GM18861 (cell line): ENCODE measurements at regions not wholly inside any gene's neighbourhood (a gene's known extent, or its start where the extent isn't known, plus 50 kb on each side); places are given as distances from the start of the nearest gene placed in this dataset.

Source experiments
- ATAC-seq: cut with Tn5 transposase; IDR thresholded peaks from one replicate; pipeline ENCODE4 v1.9.1; 2021; ENCODE audit not compliant: unreplicated experiment

DNA sequence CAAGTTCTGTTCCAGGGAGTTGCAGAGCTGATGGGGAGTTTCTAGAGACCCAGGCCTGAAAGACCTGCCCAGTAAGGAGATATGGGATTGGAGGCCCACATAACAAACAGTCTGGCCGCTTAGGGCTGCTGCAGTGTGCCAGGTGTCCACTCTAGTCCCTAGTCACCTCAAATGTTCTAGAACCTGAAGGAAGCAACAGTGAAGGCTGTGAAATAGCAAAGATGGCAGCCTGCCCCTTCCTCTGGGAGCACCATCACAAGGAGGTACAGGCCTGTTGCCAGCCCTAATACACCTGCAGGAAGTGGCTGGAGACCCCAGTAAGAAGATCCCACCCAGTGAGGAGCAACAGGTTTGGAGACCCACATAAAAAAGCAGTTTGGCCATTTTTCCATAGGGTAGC, 783.8 kb upstream of the EDIL3 start:
- ATAC-seq, result no peak

DNA sequence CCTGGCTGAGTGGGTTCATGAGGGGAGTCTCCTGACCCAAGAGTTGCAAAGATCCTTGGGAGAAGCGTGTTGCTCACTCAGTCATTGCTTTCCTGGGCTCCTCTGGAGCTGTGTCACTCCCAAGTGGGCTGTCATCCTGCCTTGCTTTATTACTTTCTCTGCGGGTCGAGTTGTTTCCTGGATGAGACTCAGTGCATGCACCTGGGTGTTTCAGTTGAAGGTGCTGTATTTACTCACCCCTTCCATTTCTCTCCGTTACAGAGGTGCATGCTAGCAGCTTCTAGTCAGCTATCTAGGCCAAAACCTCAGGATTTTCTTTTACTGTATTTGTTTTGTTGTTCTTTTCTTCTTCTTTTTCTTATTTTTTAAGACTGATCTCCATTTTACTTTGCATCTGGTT, 785.5 kb upstream of the EDIL3 start:
- no peak for ATAC-seq

DNA sequence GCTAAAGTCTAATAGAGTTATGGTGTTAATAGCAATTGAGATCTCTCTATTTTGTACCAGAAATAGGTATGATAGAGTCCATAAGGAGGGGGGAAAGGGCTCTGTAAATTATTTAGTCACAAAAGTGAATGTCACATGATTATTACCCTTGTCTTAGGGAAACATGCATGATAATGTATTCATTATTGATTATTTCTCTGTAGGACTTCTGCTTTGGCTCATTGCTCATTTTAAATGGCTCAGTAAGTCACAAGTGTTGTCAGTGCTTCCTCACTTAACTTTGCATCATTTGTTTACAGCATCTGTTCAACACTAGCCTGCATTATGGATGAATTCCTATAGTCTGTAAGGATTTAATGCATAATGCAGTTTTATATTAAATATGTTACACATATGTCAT, 788.8 kb upstream of the EDIL3 start:
- no peak for ATAC-seq

DNA sequence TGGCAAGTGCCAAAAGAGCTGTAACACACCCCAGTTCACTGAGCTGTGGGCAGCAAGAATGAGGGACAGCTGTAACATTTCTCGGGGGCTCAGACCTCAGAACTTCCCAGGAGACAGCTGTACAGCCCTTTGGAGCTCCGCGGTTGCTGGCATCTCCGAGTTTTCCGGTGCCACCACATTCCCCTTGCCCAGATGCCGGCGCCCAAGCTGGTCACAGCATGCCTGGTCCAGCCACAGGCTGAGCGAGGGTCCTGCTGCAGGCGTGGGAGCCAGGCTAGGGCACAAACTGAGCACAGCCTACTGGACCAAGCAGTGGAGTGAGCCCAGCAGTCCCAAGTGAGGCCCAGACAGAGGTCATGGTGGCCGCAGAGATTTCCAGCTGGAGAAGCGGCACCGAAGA, 797.7 kb upstream of the EDIL3 start:
- ATAC-seq, result no peak

DNA sequence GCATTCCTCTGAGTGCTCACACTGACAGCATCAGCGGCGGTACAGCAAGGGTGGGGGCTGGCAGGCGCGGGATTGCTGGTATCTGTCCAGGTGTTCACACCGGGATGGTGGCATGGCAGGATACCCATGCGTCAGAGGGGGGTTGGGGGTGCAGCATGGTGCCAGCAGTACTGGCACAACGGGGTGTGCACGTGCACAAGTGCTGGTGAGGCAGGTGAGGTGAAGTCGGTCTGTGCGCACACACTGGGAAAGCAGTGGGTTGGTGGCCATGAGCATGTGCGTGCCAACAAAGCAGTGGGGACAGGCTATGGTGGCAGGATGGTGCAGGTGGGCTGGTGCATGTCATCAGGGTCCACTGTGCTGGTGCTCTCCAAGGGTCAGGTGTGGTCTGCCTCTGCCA, 819.6 kb upstream of the EDIL3 start:
- no peak for ATAC-seq

DNA sequence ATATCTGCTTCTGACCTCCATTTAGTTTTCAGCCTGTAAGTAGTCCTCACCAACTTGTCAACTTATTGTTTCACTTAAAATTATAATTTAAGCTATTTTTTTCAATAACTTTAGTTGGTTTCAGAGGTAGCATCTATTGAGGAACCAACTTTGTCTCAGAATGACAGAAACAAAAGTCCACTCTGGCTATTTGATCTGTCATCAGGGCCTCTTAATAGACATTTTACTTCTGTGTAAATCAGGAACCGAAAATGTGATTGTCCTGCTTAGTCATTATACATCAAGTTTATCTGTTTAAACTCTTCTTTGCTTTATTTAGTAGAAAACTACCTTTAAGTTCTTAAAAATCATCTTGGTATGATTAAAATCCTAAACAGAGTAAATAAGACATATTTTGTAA, 820.8 kb upstream of the EDIL3 start:
- no peak for ATAC-seq

DNA sequence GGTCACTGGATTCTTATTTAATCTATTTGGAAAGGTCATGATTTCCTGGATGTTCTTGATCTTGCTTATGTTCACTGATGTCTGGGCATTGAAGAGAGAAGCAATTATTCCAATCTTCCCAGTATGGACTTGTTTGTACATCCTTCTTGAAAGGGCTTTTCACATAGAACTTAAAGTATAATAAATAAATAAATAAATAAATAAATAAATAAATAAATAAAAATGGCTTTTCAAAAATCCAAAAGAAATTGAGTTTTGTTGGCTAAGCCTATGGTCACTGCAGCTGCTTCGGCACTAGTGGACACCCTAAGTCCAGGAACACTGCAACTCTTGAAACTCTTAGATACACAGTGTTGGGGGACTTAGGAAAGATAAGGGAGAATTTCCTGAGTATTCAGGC, 840.7 kb upstream of the EDIL3 start:
- no peak for ATAC-seq

DNA sequence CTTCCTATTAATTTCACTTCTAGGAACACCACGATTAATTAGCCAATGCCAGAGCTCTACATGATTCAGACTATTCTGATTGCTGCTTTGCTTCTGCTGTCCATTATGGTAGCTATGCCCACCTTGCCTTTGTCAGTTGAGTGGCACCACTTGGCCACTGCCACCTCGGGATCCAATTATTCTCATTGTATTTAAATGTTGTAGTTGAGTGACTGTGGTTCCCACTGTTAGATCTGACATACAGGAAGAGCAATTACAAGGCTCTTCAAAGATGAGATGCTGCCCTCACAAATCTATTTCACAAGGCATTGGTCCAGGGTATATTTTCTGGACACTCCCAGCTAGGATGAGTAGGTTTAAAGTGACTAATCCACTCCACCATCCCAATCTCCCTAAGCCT, 864.5 kb upstream of the EDIL3 start:
- ATAC-seq, result no peak

DNA sequence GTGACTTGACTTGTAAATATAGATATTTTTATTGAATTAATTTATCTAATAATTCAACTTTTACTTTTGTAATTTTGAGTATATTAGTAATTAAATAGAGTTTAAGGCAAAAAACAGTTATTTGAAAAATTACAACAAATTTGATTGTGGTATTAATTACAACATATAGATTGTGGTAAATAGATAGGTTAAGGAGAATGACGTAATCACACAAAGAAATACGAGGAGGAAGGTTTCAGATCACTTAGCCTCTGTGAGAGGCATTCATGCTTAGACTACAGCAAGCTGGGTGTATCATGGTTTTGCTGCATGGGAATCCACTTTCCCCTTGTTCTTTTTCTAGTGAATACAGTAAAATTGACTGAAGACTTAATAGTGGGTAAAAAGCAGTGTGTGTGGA, 878.4 kb upstream of the EDIL3 start:
- ATAC-seq, result no peak

DNA sequence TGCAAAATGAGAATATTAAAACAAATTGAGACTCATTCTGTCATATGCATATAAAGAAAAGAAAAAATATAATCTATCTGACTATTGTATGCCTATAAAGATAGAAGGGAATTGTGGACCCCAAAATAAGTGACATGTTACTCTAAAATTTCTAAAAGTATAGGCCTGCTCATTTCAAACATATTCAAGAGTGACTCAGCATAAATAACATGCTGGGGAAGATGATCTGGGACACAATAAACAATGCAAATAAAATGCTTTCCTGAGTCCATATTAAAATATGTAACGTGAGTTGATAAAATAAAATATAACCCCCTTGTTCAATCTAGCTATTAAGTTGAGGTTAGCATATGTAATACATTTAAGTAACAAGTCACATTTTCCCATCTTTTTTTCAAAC, 882.0 kb upstream of the EDIL3 start:
- ATAC-seq, result no peak

DNA sequence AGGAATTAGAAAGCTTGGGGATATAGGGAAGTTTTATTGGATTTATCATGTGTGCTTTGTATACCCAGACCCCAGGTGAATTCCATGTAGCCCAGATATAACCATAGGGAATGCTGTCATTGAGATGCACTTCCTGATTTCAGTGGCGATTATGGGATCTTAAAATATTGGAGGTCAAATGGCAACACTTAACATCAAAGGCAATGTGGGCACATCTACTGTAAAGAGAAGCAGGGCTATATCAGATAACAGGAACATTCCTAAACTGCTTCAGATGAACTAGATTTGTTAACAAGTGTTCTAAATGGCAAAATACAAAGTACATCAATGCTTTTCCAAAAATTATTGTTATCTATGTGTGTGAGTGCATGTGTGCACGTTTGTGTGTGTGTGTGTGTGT, 883.5 kb upstream of the EDIL3 start:
- no peak for ATAC-seq

DNA sequence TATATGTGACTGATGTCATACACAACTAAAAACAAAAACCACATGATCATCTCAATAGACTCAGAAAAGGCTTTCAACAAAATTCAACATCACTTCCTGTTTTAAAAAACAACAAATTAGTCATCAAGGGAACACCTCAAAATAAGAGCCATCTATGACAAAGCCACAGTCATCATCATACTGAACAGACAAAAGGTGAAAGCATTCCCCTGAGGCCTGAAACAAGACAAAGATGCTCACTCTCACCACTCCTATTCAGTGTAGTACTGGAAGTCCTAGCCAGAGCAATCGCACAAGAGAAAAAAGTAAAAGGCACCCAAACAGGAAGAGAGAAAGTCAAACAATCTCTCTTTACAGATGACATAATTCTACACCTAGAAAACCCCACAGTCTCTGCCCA, 893.5 kb upstream of the EDIL3 start:
- peak; percentile 71 for ATAC-seq

DNA sequence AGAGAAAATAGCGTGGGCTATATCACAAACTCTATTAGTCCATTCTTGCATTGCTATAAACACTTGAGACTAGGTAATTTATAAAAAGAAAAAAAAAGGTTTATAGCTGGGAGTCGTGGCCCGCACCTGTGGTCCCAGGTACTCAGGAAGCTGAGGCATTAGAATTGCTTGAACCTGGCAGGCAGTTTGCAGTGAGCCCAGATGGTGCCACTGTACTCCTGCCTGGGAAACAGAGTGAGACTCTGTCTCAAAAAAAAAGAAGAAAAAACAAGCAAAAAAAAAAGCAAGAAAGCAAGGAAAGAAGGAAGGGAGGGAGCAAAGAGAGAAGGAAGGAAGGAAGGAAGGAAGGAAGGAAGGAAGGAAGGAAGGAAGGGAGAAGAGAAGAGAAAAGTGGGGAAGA, 904.2 kb upstream of the EDIL3 start:
- no peak for ATAC-seq

DNA sequence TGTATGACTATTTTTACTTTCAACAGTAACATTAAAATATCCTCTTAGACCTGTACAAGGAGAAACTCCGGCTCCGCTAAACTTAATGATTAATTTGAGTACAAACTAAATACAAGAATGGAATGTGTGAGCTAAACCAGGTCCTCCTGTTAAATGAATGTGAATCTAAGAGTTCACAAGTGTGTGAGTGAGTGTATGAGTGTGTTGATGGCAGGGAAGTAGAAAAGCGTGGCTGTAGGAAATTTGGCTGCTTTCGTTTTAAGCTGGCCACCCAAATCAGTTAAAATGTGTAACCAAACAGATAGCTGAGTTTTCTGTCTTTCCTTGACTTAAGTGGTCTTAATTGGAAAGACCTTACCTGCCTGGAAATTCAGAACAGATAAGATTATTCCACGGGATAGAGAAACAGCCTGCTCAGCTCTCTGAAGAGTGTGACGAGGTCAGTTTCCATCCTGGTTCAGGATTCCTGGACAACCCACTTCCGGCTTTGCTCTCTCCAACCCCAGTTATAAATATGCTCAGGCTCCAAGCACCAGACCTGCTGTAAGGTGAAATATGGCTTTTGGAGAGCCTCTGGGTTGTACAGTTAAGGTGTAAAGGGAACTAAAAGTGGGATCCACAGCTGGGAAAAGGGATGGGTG, 908.6 kb upstream of the EDIL3 start:
- ATAC-seq, result no peak

DNA sequence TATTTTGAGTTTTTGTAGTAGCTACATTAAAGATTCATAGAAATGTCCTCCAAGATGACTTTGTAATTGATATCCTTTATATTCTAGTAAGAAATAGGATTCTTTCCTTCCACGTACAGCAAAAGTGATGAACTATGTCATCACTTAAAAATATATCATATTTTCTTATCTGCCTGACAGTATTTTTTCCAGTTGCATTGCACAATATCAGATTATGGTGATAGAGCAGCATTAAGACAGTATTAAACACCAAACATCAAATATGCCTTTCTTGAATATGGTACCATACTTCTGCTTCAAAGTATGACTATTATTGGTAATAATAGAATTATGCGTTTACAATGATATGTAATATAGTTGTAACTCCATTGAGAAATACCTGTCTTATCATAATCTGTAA, 919.8 kb upstream of the EDIL3 start:
- ATAC-seq, result no peak

DNA sequence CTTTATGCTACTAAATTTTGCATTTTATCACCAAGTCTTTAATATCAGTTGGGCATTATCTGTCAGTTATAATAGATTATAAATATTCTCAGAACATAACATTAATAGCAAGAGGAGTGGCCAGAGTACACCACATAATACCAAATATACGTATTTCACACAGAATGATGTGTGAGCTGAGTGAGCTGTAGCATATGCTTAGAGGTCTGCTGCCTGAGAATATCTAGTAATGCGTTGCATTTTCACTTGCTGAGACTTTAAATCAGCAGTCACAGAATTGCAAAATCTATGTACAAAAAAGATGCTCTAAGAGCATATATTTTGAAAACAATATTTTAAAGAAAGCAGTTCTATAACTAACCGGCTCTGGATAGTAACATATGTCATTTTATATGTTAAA, 921.1 kb upstream of the EDIL3 start:
- ATAC-seq, result no peak

DNA sequence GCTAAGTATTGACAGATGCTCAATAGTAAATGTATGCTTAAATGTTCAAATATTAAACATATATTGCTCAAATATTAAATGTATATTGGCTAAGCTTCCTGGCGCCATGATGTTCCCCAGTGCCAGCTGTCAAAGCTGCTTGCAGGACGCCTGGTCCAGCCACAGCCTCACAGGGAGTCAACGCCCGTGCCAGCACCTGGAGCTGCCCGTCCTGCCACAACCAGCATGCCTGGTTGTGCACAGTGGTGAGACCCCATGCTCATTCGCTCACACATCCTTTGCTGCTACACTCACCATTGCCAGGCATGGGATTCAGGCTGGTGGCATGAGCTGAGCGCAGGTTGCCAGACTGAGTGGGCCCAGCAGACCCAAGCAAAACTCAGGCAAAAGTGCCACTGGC, 926.9 kb upstream of the EDIL3 start:
- no peak for ATAC-seq

DNA sequence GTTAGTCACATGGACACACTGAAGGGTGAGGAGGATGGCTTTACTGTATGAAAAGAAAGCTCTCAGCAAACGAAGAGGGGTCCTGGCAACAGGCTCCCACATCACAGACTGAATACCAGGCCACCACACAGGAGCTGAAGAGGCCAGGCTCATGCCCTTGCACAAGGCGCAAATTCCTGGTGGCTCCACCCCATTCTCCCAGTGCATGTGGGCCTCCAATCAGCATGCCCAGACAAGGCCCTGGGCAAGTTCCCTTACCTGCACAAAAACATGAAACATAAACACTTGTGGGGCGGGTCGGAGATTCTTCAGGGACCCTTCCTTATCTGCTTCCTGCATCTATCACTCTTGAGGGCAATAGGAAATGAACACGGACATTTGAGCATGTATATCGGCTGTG, 935.8 kb upstream of the EDIL3 start:
- ATAC-seq, result no peak

DNA sequence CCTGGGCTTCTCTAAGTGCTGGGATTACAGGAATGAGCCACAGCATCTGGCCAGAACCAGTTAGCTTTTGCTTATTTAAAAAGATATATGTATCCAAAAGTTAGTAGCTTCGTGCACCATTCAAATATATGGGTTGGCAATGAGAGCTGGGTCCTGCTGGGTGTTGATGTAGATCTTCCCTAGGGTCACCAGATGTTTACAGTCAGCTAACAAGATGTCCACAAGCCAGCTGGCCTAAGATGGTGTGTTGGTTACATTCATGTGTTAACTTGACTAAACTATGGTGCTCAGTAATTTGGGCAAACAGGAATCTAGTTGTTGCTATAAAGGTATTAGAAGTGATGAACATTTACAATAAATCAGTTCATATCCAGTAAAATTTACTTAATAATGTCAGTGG, 948.6 kb upstream of the EDIL3 start:
- no peak for ATAC-seq

DNA sequence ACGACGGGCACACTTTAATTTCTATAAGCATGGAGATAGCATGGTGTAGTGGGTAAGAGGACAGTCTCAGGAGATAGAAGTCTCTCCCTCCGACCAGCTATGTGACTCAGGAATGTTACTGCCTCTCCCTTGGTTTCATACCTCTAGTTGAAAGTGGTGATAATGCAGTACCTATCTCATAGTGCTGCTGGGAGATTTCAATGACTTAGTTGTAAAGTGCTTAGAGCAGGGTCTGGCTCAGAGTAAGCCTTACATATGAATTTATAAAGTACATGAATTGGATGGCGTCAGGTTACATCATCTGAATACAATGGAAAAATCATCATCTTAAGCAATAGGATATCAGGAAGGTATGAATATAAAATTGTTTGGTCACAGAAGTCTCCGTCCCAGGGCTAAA, 952.8 kb upstream of the EDIL3 start:
- ATAC-seq, result no peak

DNA sequence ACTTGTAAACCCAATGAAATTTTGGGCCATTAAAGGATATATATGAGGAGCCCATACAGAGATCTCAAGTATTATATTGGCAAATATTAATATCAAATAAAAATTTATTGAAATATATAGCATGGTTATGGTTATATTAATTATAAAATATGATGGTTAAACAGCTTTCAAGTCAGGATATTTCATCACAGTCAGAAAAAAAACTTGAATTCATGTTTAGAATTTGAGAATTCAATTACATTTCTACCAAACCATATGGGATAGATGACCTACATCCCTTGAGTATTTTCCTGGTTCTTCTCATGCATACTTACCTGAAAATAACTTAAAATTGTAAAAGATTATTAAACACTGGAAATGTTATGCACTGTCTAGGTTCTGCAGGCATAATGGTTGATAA, 956.1 kb upstream of the EDIL3 start:
- ATAC-seq, result no peak

DNA sequence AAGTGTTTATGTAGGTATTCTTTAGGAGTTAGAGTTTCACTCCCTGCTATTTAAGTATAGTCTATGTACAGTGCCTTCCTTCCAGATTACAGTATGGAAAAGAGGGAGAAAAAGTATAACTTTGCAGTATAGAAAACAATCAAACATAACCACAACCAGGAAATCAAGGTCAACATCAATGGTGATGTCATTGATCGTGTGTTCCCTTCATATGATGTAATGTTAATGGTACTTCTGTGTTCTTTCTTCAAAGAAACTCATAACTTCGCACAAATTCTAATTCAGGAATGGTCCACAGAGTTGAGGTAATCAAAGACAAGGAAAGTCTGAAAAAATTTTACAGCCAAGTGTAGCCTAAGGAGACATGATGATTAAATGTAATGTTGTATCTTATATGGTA, 961.1 kb upstream of the EDIL3 start:
- no peak for ATAC-seq

DNA sequence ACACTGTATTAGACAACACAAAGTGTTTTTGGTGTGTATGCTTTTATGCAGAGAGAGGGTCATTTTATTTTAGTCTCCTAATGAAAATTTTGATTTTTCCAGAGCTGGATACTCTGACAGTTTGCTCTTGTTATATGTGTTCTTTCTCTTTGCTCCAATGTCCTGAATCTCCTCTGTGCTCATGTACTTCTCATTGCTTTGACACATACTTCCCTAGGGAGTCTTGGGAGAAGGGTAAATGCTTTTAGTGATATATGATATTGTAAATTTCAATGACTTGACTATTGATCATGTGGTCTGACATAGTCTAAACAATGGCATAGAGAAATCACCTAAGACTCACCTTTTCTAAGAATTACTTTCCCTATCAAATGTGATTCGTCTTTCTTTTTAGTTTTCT, 972.6 kb upstream of the EDIL3 start:
- no peak for ATAC-seq

DNA sequence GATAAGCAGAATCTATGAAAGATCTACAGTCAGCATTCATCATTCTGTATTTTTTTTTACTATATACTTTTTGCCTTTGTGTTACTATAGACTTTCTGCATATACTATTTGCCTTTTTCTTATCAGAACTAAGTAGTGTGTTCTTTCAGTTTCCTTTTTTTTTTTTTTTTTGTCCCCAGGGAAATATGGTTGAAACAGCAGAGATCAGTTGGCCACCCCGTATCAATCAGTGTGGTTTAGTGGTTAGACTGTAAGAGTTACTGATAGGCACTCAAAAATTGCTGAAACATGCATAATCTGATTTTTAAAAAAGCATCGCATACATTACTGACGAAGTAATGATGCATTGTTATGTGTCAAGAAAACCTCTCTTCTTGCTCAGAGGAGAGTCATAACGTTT, 990.8 kb upstream of the EDIL3 start:
- no peak for ATAC-seq
